GM19324 (cell line): ENCODE measurements at regions not wholly inside any gene's neighbourhood (a gene's known extent, or its start where the extent isn't known, plus 50 kb on each side); places are given as distances from the start of the nearest gene placed in this dataset.
"Not testable (repeated sequence)": the region's sequence is repeated elsewhere in the genome, so short reads cannot be mapped to it uniquely, and the experiment has no call there.

Experiments
- ATAC-seq: cut with Tn5 transposase; IDR thresholded peaks from one replicate; pipeline ENCODE4 v1.9.1; 2021; ENCODE audit warnings: mild to moderate bottlenecking, moderate library complexity; ENCODE audit not compliant: unreplicated experiment, low FRiP score

- no peak for ATAC-seq
Measured at GRCh38 chr5:91754990-91755389, 371.9 kb upstream of the ARRDC3 start.

GRCh38 chr5:91744470-91744869 is 361.4 kb upstream of the ARRDC3 start:
- ATAC-seq: not testable (repeated sequence)

GRCh38 chr5:91742550-91742949 is 359.4 kb upstream of the ARRDC3 start:
- no peak for ATAC-seq

- no peak for ATAC-seq
Measured at GRCh38 chr5:91741764-91742505, 358.8 kb upstream of the ARRDC3 start.

- no peak for ATAC-seq
Measured at GRCh38 chr5:91730026-91730425, 346.9 kb upstream of the ARRDC3 start.

GRCh38 chr5:91727463-91727862 is 344.3 kb upstream of the ARRDC3 start:
- no peak for ATAC-seq

- ATAC-seq: no peak
Measured at GRCh38 chr5:91722736-91723467, 339.8 kb upstream of the ARRDC3 start.

GRCh38 chr5:91712718-91713117 is 329.6 kb upstream of the ARRDC3 start:
- no peak for ATAC-seq

GRCh38 chr5:91707521-91707841 is 324.4 kb upstream of the ARRDC3 start:
- ATAC-seq: no peak

GRCh38 chr5:91706785-91707520 is 323.8 kb upstream of the ARRDC3 start:
- ATAC-seq: no peak

GRCh38 chr5:91703128-91703527 is 320.0 kb upstream of the ARRDC3 start:
- ATAC-seq: no peak

- no peak for ATAC-seq
Measured at GRCh38 chr5:91699429-91699828, 316.3 kb upstream of the ARRDC3 start.

- ATAC-seq: no peak
Measured at GRCh38 chr5:91691592-91691991, 308.5 kb upstream of the ARRDC3 start.

- ATAC-seq: no peak
Measured at GRCh38 chr5:91690921-91691320, 307.8 kb upstream of the ARRDC3 start.

GRCh38 chr5:91687430-91687829 is 304.3 kb upstream of the ARRDC3 start:
- no peak for ATAC-seq

- no peak for ATAC-seq
Measured at GRCh38 chr5:91684625-91685024, 301.5 kb upstream of the ARRDC3 start.

GRCh38 chr5:91670563-91670962 is 287.4 kb upstream of the ARRDC3 start:
- ATAC-seq: no peak

GRCh38 chr5:91670122-91670521 is 287.0 kb upstream of the ARRDC3 start:
- no peak for ATAC-seq

GRCh38 chr5:91668261-91668660 is 285.1 kb upstream of the ARRDC3 start:
- no peak for ATAC-seq

GRCh38 chr5:91652678-91653077 is 269.6 kb upstream of the ARRDC3 start:
- ATAC-seq: no peak

- no peak for ATAC-seq
Measured at GRCh38 chr5:91651704-91652103, 268.6 kb upstream of the ARRDC3 start.

GRCh38 chr5:91645347-91645746 is 262.2 kb upstream of the ARRDC3 start:
- ATAC-seq: no peak
